ENCODE measurements at regions not wholly inside any gene's neighbourhood (a gene's known extent, or its start where the extent isn't known, plus 50 kb on each side); places are given as distances from the start of the nearest gene placed in this dataset.

DNA sequence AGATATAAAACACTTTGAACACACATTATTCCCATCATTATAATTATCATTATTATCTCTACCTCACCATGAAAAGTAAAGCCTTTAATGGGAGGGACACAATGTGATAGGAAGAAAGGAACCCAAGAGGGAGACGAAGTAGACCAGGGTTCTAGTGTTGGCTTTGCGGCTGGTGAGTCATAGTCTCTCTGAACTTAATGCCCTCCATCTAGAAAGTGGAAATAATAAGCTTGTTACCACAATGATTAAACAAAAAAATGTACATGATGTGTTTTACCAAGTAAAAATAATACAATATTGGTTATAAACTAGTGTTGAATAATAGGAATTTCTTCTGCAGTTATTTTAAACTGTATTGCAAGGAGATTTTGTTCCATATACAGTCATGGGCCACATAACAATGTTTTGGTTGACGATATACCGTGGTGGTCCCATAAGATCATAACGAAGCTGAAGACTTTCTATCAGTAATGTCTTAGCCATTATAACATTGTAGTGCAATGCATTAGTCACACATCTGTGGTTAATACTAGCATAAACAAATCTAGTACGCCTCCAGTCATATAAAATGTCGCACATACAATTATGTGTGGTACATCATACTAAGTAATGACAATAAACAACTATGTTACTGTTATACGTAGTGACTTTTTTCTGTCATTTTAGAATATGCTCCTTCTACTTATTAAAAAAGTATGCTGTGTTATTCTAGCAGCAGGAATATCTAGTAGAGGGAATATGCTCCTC lies 450.6 kb upstream of the SORCS1 start:
- Mint-ChIP-seq H3K9me3 (no peaks in the 10 kb centered on the region), H3K4me1 (peaks cover 5 to 11% of the 10 kb centered on the region in 2 experiments), H3K36me3 (ENCODE audit: insufficient read depth in 1 of 3, low read depth in 3 of 3) (no peaks in the 10 kb centered on the region), H3K27ac (no peak overlapping the region), H3K27me3 (ENCODE audit: low read depth) (no peaks in the 10 kb centered on the region), H3K4me3 (no peak overlapping the region)
- Histone ChIP-seq H3K9me3 (ENCODE audit: control insufficient read depth, low read depth, low read length) (no peaks in the 10 kb centered on the region), H3K18ac (ENCODE audit: insufficient read length, low read depth, low read length) (no peak overlapping the region), H2BK5ac (ENCODE audit: insufficient read length, low read length) (no peak overlapping the region), H3K56ac (ENCODE audit: insufficient read length, low read depth, low read length) (no peak overlapping the region), H3K27ac (ENCODE audit: insufficient read length, low read depth, low read length) (no peak overlapping the region), H4K8ac (replicated peaks; ENCODE audit: insufficient read length, low read depth, low read length) (no peak overlapping the region), H2BK12ac (ENCODE audit: insufficient read length, low read depth, low read length) (no peak overlapping the region), H3T11ph (ENCODE audit: low read length) (no peak overlapping the region), H2BK15ac (ENCODE audit: low read depth, low read length) (no peak overlapping the region), H4K20me1 (ENCODE audit: control insufficient read depth, insufficient read depth, insufficient read length) (no peaks in the 10 kb centered on the region), H4K91ac (ENCODE audit: insufficient read length, low read depth, low read length) (no peak overlapping the region), H2AFZ (ENCODE audit: low read length) (no peak overlapping the region), H2BK120ac (ENCODE audit: low read depth, low read length, poor library complexity, severe bottlenecking) (no peak overlapping the region), H4K5ac (ENCODE audit: insufficient read length, low read depth, low read length) (no peak overlapping the region), H3K4ac (ENCODE audit: low read depth, low read length) (no peak overlapping the region), H3K23ac (ENCODE audit: insufficient read length, low read depth, low read length) (no peak overlapping the region), H2AK5ac (ENCODE audit: insufficient read length, low read length) (no peak overlapping the region), H2BK20ac (ENCODE audit: low read depth, low read length, poor library complexity, severe bottlenecking) (no peak overlapping the region), H3K4me1 (ENCODE audit: insufficient read depth, low read length) (no peaks in the 10 kb centered on the region), H3K14ac (ENCODE audit: insufficient read depth, low read length) (no peak overlapping the region), H3K9ac (ENCODE audit: extremely low read depth, insufficient read length, low read length) (no peak overlapping the region), H3K79me1 (ENCODE audit: insufficient read depth, low read depth, low read length, poor library complexity, severe bottlenecking) (no peaks in the 10 kb centered on the region), H3K79me2 (ENCODE audit: insufficient read depth, low read length) (no peaks in the 10 kb centered on the region), H3K27me3 (ENCODE audit: insufficient read depth, low read length) (no peaks in the 10 kb centered on the region), H3K4me2 (ENCODE audit: insufficient read depth, insufficient read length, low read length) (no peak overlapping the region), H3K23me2 (ENCODE audit: insufficient read length, low read depth, low read length, poor library complexity, severe bottlenecking) (no peaks in the 10 kb centered on the region)
- TF ChIP-seq, protein P1, sequence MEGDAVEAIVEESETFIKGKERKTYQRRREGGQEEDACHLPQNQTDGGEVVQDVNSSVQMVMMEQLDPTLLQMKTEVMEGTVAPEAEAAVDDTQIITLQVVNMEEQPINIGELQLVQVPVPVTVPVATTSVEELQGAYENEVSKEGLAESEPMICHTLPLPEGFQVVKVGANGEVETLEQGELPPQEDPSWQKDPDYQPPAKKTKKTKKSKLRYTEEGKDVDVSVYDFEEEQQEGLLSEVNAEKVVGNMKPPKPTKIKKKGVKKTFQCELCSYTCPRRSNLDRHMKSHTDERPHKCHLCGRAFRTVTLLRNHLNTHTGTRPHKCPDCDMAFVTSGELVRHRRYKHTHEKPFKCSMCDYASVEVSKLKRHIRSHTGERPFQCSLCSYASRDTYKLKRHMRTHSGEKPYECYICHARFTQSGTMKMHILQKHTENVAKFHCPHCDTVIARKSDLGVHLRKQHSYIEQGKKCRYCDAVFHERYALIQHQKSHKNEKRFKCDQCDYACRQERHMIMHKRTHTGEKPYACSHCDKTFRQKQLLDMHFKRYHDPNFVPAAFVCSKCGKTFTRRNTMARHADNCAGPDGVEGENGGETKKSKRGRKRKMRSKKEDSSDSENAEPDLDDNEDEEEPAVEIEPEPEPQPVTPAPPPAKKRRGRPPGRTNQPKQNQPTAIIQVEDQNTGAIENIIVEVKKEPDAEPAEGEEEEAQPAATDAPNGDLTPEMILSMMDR (conservative IDR thresholded peaks at IDR 0.05), result no peak
- WGBS (ENCODE audit: extremely low coverage, insufficient read length, low lambda C conversion rate), result no CpG with 5 or more reads among the region's 8 CpGs
- no peak for DNase-seq

All from H9 (cell line).